OCI-LY7 (cell line): ENCODE measurements at regions not wholly inside any gene's neighbourhood (a gene's known extent, or its start where the extent isn't known, plus 50 kb on each side); places are given as distances from the start of the nearest gene placed in this dataset.

Experiments used
- CTCF ChIP-seq: fragments of 200-600 bp; sonication (generic); conservative IDR thresholded peaks from 2 replicates; pipeline ENCODE4 v1.5.1; 2014; ENCODE audit warnings: mild to moderate bottlenecking, antibody characterized with exemption, low read length, moderate library complexity, mixed read lengths
- EZH2phosphoT487 ChIP-seq: fragments of 200-600 bp; sonication (generic); IDR thresholded peaks from 2 replicates; pipeline ENCODE4 v1.6.1; 2018; ENCODE audit warnings: low read depth, borderline replicate concordance, mild to moderate bottlenecking, mixed run types, antibody characterized with exemption, low read length, moderate library complexity, mixed read lengths

- no peak for TF ChIP-seq CTCF
- no peak for TF ChIP-seq EZH2phosphoT487
Measured at GRCh38 chr3:56989977-56990640, 70.4 kb upstream of the SPATA12 start.
